ENCODE measurements at regions not wholly inside any gene's neighbourhood (a gene's known extent, or its start where the extent isn't known, plus 50 kb on each side); places are given as distances from the start of the nearest gene placed in this dataset.

DNA sequence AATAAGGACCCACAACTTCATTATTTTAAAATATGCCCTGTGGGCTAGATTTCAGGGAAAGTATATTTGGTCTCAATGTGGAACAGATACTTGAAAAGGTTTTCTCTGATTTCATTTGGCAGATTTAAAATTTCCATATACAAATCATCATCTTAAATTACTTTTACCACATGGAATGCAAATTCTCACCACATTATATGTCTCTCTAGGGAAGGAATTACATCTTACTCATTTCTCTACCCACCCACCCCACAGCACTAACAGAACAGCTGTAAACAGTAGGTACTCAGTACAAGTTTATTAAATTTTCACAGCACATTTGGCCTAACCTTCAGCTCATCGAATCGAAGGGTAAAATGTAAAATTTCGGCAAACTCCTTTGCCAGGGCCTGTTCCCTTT lies 104.0 kb downstream of the CYRIA start:
- DNase-seq: no peak

DNA sequence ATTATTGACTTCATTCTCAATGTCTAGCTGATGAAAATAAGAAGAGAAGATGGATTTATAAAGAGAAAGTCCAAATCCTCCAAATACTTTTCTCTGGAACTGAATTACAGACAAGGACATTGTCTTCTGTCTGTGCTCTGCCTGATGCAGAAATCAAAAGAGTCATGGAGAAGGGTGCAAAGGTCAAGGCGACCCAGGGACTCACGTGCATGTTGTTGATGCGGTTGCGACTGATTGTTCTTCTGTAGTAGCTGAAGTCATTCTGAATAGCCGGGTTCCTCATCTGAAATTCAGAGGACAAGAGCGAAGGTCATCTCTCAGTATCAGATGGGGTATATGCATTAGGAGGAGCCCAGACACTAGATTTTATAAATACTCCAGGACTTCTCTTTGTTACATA lies 104.4 kb downstream of the CYRIA start:
- DNase-seq: no peak

GRCh38 chr2:16559278-16560067 lies 106.2 kb downstream of the CYRIA start:
- DNase-seq: no peak

- no peak for DNase-seq
Measured at GRCh38 chr2:16554060-16554583, 111.5 kb downstream of the CYRIA start.

- DNase-seq: peak; percentile 74
Measured at GRCh38 chr2:16553226-16553625, 112.4 kb downstream of the CYRIA start.

GRCh38 chr2:16552202-16552601 lies 113.4 kb downstream of the CYRIA start:
- DNase-seq: no peak

DNA sequence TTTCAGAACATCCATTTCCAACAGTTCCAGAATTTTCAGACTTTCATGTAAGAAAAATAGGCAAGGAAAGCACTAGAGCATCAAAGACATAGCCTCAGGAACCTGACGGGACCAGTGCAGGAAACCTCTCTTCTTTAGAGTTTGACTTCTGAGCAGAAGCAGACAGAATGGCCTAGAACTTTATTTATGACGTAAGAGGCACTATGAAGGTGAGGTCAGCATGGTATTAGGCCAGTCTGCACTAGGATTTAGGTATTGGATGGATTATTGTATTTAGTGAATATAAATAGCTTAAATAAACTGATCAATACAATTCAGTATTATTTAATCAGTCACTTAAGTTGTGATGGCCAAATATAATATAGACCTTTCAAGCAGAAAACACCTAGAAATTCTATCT lies 117.6 kb downstream of the CYRIA start:
- DNase-seq: no peak

GRCh38 chr2:16546128-16546754 lies 119.4 kb downstream of the CYRIA start:
- DNase-seq: peak; percentile 72

DNA sequence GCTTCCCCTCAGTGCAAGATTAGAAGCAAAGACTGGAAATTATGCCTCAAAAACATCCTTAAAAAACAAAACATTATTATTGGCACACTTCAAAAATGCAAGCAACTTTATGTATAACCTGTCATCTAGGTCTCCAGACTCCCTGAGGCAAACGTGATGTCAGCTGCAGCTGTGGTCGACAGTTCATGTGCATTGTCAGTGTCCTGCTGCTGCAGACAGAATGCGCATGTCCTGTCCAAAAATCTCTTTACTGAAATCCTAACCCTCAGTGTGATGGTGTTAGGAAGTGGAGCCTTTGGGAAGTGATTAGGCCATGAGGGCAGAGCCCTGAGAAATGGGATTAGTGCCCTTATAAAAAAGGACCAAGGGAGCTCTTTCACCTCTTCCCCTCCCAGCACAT lies 126.9 kb downstream of the CYRIA start:
- DNase-seq: no peak

- peak; percentile 26 for DNase-seq
Measured at GRCh38 chr2:16537347-16537746, 128.3 kb downstream of the CYRIA start.

DNA sequence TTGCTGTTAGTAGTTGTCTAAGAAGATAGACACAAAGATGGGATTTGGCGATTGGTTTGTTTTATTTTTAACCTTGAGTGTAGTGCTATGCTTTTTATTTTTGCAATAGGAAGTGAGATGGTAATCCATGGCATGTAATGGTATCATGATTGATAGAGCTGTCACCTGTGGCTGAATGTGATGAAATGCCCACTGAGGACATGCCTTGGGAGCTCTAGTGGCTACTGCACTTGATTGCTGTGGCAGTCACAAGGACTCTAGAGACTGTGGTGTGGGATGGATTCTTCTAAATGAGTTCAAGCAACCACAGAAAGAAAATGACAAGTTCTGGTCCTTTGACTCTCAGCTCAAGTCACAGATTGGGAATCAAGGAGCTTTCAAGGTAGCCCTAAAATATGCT lies 139.4 kb downstream of the CYRIA start:
- DNase-seq: no peak

- peak; percentile 59 for DNase-seq
Measured at GRCh38 chr2:16525265-16525887, 140.3 kb downstream of the CYRIA start.

DNA sequence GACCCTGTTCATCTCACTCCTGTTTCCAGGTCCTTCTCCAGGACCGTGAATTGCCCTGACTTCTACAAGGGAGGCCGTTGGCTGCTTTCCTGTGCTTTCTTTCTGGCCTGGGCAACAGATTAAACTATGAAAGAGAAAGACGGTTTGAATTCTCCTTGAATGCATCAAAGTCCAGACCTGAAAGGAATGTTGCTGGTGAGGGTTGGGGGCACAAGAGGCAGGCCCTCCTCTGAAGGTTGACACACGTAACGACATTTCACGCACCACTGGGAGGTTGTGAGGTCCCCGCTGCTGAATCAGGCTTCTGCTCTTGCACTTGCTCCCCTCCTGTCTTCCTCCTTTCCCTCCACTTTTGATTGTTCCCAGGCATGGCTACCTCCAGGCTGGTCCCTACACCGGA lies 141.9 kb downstream of the CYRIA start:
- DNase-seq: no peak

- peak; percentile 67 for DNase-seq
Measured at GRCh38 chr2:16522031-16522831, 143.4 kb downstream of the CYRIA start.

DNA sequence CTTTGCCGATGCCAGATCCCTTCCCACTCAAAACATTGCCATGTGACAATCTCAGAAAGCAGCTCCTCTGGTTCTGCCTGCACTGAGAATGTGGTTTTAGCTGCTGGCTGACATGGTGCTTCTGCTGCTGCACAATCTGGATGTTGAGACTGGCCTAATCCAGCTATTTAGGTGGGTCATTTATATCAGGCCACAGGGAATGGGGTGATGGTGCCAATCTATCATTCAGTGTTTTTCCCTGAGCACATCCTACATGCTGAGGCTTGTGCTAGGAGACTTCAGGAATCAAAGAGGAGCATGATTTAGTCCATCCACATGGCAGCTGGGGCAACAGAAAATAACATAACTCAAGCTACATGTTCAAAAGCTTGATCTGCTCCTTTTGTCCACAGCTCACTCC lies 144.7 kb downstream of the CYRIA start:
- DNase-seq: no peak

GRCh38 chr2:16515696-16516095 lies 149.9 kb downstream of the CYRIA start:
- DNase-seq: no peak

- DNase-seq: no peak
Measured at GRCh38 chr2:16513626-16514025, 152.0 kb downstream of the CYRIA start.

DNA sequence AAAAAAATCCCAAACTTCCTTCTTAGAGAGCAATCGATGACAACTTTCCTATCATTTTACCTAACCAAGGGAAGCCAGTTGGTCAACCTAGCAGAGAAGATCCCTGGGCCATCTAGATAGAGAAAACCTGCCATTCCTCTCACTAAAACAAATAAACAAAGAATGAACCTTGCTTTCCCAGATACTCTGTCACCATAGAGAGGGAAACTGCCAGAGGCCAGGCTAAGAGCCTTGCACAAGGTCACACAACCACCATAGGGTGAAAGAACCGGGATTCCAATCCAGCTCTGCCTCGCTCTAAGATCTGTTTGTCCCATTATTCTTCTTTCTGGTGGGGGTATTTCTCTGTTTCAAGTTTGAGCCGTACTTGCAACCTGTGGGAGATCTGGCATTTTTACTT lies 154.6 kb downstream of the CYRIA start:
- no peak for DNase-seq

GRCh38 chr2:16509042-16509441 lies 156.6 kb downstream of the CYRIA start:
- no peak for DNase-seq

- no peak for DNase-seq
Measured at GRCh38 chr2:16508490-16508851, 157.2 kb downstream of the CYRIA start.

GRCh38 chr2:16507655-16508489 lies 157.8 kb downstream of the CYRIA start:
- peak; percentile 66 for DNase-seq

GRCh38 chr2:16506366-16506765 lies 159.3 kb downstream of the CYRIA start:
- no peak for DNase-seq
